GM21737 (cell line): ENCODE measurements at regions not wholly inside any gene's neighbourhood (a gene's known extent, or its start where the extent isn't known, plus 50 kb on each side); places are given as distances from the start of the nearest gene placed in this dataset.
A peak's percentile ranks its signal among the peaks of the same experiment; 100 is the strongest.

ENCODE experiments used
- ATAC-seq: cut with Tn5 transposase; IDR thresholded peaks from one replicate; pipeline ENCODE4 v1.9.1; 2021; ENCODE audit warnings: mild to moderate bottlenecking, moderate library complexity; ENCODE audit not compliant: unreplicated experiment

GRCh38 chr4:54542119-54542438 is 115.7 kb upstream of the KIT start:
- ATAC-seq = no peak

GRCh38 chr4:54542540-54543041 is 115.2 kb upstream of the KIT start:
- no peak for ATAC-seq

GRCh38 chr4:54543088-54543795 is 114.5 kb upstream of the KIT start:
- ATAC-seq = no peak

GRCh38 chr4:54545663-54546424 is 111.9 kb upstream of the KIT start:
- no peak for ATAC-seq

- ATAC-seq = no peak
These were observed 110.3 kb upstream of the KIT start for GRCh38 chr4:54547299-54548097.

GRCh38 chr4:54548098-54548620 is 109.6 kb upstream of the KIT start:
- no peak for ATAC-seq

GRCh38 chr4:54548831-54549460 is 108.8 kb upstream of the KIT start:
- ATAC-seq = no peak

- ATAC-seq = no peak
These were observed 107.2 kb upstream of the KIT start for GRCh38 chr4:54550395-54551171.

GRCh38 chr4:54553001-54553400 is 104.8 kb upstream of the KIT start:
- no peak for ATAC-seq

GRCh38 chr4:54554339-54554990 is 103.3 kb upstream of the KIT start:
- no peak for ATAC-seq

GRCh38 chr4:54556051-54556450 is 101.7 kb upstream of the KIT start:
- no peak for ATAC-seq

GRCh38 chr4:54556587-54556986 is 101.2 kb upstream of the KIT start:
- ATAC-seq = no peak

- no peak for ATAC-seq
These were observed 98.7 kb upstream of the KIT start for GRCh38 chr4:54558889-54559677.

GRCh38 chr4:54560513-54560912 is 97.2 kb upstream of the KIT start:
- ATAC-seq = no peak

- ATAC-seq = no peak
These were observed 95.8 kb upstream of the KIT start for GRCh38 chr4:54561940-54562339.

- ATAC-seq = peak; percentile 71
These were observed 91.1 kb upstream of the KIT start for GRCh38 chr4:54566608-54567007.

GRCh38 chr4:54567327-54567726 is 90.4 kb upstream of the KIT start:
- no peak for ATAC-seq

GRCh38 chr4:54568184-54568583 is 89.6 kb upstream of the KIT start:
- ATAC-seq = no peak

GRCh38 chr4:54570822-54571221 is 86.9 kb upstream of the KIT start:
- ATAC-seq = no peak
